22Rv1 (cell line): ENCODE measurements at regions not wholly inside any gene's neighbourhood (a gene's known extent, or its start where the extent isn't known, plus 50 kb on each side); places are given as distances from the start of the nearest gene placed in this dataset.

Experiments
- ZFX ChIP-seq: fragments of 450-650 bp; IDR thresholded peaks from 2 replicates; pipeline ENCODE4 v1.6.1; 2017; ENCODE audit warnings: antibody characterized with exemption, borderline replicate concordance
- TF ChIP-seq, protein P1 (sequence below): fragments of 450-650 bp; IDR thresholded peaks from 2 replicates; pipeline ENCODE4 v1.5.1; 2017; ENCODE audit warnings: mild to moderate bottlenecking

DNA sequence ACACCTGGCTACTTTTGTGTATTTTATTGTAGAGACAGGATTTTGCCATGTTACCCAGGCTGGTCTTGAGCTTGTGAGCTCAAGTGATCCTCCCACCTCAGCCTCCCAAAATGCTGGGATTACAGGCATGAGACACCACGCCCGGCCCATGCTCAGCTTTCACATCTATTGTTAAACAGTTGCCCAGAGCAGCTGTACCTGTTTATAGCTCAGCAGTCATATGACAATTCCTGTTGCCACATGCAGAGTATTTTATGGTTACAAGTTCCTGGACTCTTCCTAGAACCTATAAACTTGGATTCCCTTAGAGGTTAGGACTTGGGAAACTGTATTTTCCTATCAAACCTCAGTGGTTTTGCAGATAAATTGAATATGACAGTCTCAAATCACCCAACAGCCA lies 188.3 kb upstream of the KCNG1 start:
- TF ChIP-seq, protein P1, sequence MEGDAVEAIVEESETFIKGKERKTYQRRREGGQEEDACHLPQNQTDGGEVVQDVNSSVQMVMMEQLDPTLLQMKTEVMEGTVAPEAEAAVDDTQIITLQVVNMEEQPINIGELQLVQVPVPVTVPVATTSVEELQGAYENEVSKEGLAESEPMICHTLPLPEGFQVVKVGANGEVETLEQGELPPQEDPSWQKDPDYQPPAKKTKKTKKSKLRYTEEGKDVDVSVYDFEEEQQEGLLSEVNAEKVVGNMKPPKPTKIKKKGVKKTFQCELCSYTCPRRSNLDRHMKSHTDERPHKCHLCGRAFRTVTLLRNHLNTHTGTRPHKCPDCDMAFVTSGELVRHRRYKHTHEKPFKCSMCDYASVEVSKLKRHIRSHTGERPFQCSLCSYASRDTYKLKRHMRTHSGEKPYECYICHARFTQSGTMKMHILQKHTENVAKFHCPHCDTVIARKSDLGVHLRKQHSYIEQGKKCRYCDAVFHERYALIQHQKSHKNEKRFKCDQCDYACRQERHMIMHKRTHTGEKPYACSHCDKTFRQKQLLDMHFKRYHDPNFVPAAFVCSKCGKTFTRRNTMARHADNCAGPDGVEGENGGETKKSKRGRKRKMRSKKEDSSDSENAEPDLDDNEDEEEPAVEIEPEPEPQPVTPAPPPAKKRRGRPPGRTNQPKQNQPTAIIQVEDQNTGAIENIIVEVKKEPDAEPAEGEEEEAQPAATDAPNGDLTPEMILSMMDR: no peak
- no peak for TF ChIP-seq ZFX
